Endothelial cell of umbilical vein (primary cell): ENCODE measurements at regions not wholly inside any gene's neighbourhood (a gene's known extent, or its start where the extent isn't known, plus 50 kb on each side); places are given as distances from the start of the nearest gene placed in this dataset.

ENCODE experiments used
- CTCF ChIP-seq, 2 donors: IDR thresholded peaks; 1 replicate in 1 of 2; 2 replicates in 1 of 2; pipeline ENCODE4 v1.5.1; 2011; ENCODE audit warnings: low read length in 2 of 2, mild to moderate bottlenecking in 2 of 2, moderate library complexity in 2 of 2, control low read depth in 1 of 2, inconsistent platforms in 1 of 2, low read depth in 1 of 2; ENCODE audit not compliant: insufficient read depth in 1 of 2; ENCODE audit errors: extremely low read depth in 1 of 2
- GATA2 ChIP-seq: IDR thresholded peaks from 2 replicates; pipeline ENCODE4 v1.7.0; 2011; ENCODE audit warnings: low read depth, mild to moderate bottlenecking, moderate library complexity, mixed read lengths, low read length; ENCODE audit not compliant: insufficient read length, insufficient read depth
- MAX ChIP-seq: IDR thresholded peaks from 2 replicates; pipeline ENCODE4 v1.6.1; 2011; ENCODE audit not compliant: insufficient read depth, insufficient read length
- POLR2A ChIP-seq: IDR thresholded peaks from 2 replicates; pipeline ENCODE4 v1.6.1; 2012; ENCODE audit warnings: low read depth, mild to moderate bottlenecking, control low read depth, low read length

GRCh38 chr17:79664930-79665737 lies 54.3 kb upstream of the RBFOX3 start:
- no peak for TF ChIP-seq POLR2A
- no peak for TF ChIP-seq MAX
- TF ChIP-seq CTCF (IDR thresholded peaks at IDR 0.05; ENCODE audit: extremely low read depth in 1 of 2, insufficient read depth in 1 of 2, low read depth in 1 of 2, low read length in 2 of 2): no peak
- no peak for TF ChIP-seq GATA2
